EL (cell line): ENCODE measurements at regions not wholly inside any gene's neighbourhood (a gene's known extent, or its start where the extent isn't known, plus 50 kb on each side); places are given as distances from the start of the nearest gene placed in this dataset.
A peak's percentile ranks its signal among the peaks of the same experiment; 100 is the strongest.

Experiments
- DNase-seq: peaks from one replicate; pipeline ENCODE4 v3.0.0-alpha.2; 2016

GRCh38 chr18:56115071-56116015, 523.0 kb downstream of the TXNL1 start:
- DNase-seq, result peak; percentile 34

GRCh38 chr18:56112984-56113383, 525.0 kb upstream of the TCF4 start:
- no peak for DNase-seq

GRCh38 chr18:56112013-56112749, 524.2 kb upstream of the TCF4 start:
- peak; percentile 52 for DNase-seq

GRCh38 chr18:56109757-56110156, 521.8 kb upstream of the TCF4 start:
- no peak for DNase-seq

GRCh38 chr18:56108478-56109367, 520.7 kb upstream of the TCF4 start:
- no peak for DNase-seq

- no peak for DNase-seq
Measured at GRCh38 chr18:56107821-56108477, 520.0 kb upstream of the TCF4 start.

- no peak for DNase-seq
Measured at GRCh38 chr18:56100090-56100722, 512.2 kb upstream of the TCF4 start.

- no peak for DNase-seq
Measured at GRCh38 chr18:56097621-56098020, 509.6 kb upstream of the TCF4 start.

GRCh38 chr18:56096861-56097260, 508.9 kb upstream of the TCF4 start:
- DNase-seq, result no peak

GRCh38 chr18:56089612-56090258, 501.7 kb upstream of the TCF4 start:
- no peak for DNase-seq

GRCh38 chr18:56086786-56087185, 498.8 kb upstream of the TCF4 start:
- no peak for DNase-seq

GRCh38 chr18:56086176-56086575, 498.2 kb upstream of the TCF4 start:
- no peak for DNase-seq

GRCh38 chr18:56085551-56085950, 497.6 kb upstream of the TCF4 start:
- peak; percentile 48 for DNase-seq

GRCh38 chr18:56083523-56084287, 495.7 kb upstream of the TCF4 start:
- no peak for DNase-seq

- DNase-seq, result no peak
Measured at GRCh38 chr18:56083097-56083521, 495.1 kb upstream of the TCF4 start.

- DNase-seq, result no peak
Measured at GRCh38 chr18:56076723-56077122, 488.7 kb upstream of the TCF4 start.

GRCh38 chr18:56068701-56069100, 480.7 kb upstream of the TCF4 start:
- no peak for DNase-seq

GRCh38 chr18:56067969-56068671, 480.1 kb upstream of the TCF4 start:
- DNase-seq, result peak; percentile 90

- peak; percentile 33 for DNase-seq
Measured at GRCh38 chr18:56067214-56067894, 479.4 kb upstream of the TCF4 start.
